Erythroblast (primary cell): ENCODE measurements at regions not wholly inside any gene's neighbourhood (a gene's known extent, or its start where the extent isn't known, plus 50 kb on each side); places are given as distances from the start of the nearest gene placed in this dataset.

ENCODE experiments used
- GATA1 ChIP-seq: IDR thresholded peaks from 2 replicates; pipeline ENCODE4 v1.6.1; 2011; ENCODE audit warnings: low read depth, mild to moderate bottlenecking, control low read depth, low read length, moderate library complexity
- POLR2A ChIP-seq: IDR thresholded peaks from 2 replicates; pipeline ENCODE4 v1.6.1; 2011; ENCODE audit warnings: mild to moderate bottlenecking, low read length

GRCh38 chr4:13857397-13857796 lies 229.9 kb upstream of the BOD1L1 start:
- TF ChIP-seq POLR2A (no peak), GATA1 (no peak)
